H1 (cell line): ENCODE measurements at regions not wholly inside any gene's neighbourhood (a gene's known extent, or its start where the extent isn't known, plus 50 kb on each side); places are given as distances from the start of the nearest gene placed in this dataset.

Source experiments
- CTCF ChIA-PET: fragments of 300-600 bp; sonication (Branson Sonifier 250); formaldehyde crosslinking; loops from one replicate; lab custom pipeline; 2021; ENCODE audit not compliant: partially characterized antibody; lab: Charles Lee
- POLR2A ChIA-PET: fragments of 300-600 bp; sonication (Branson Sonifier 250); formaldehyde crosslinking; loops from one replicate; lab custom pipeline; 2021; ENCODE audit warnings: inconsistent platforms; ENCODE audit not compliant: partially characterized antibody; lab: Charles Lee
- DNase-seq, 2 experiments: peaks; one replicate each; pipeline versions ENCODE4 v3.0.0 to v3.0.0-alpha.2; 2010 to 2022; ENCODE audit warnings: low spot score in 2 of 2, low read depth in 1 of 2, mixed read lengths in 1 of 2
- FAIRE-seq: peaks from 2 replicates; lab custom pipeline; 2011; peaks lifted over from hg19 to GRCh38; lab: Jason Lieb, UNC
- H2AFZ ChIP-seq: 2 replicates; pipeline ENCODE4 v1.8.1; 2012; ENCODE audit warnings: low read length, inconsistent platforms
- H2AK5ac ChIP-seq: 2 replicates; pipeline ENCODE4 v1.6.1; 2013; ENCODE audit warnings: low read depth, low read length
- H2BK120ac ChIP-seq: replicated peaks from 2 replicates; pipeline ENCODE3; 2013; ENCODE audit warnings: low read depth, low read length, inconsistent platforms
- H2BK12ac ChIP-seq: 2 replicates; pipeline ENCODE4 v1.6.1; 2013; ENCODE audit warnings: low read depth, low read length
- H2BK15ac ChIP-seq: 2 replicates; pipeline ENCODE4 v1.6.1; 2013; ENCODE audit warnings: low read length
- H2BK20ac ChIP-seq: 2 replicates; pipeline ENCODE4 v1.6.1; 2013; ENCODE audit warnings: low read length
- H2BK5ac ChIP-seq: 2 replicates; pipeline ENCODE4 v1.6.1; 2013; ENCODE audit warnings: low read depth, low read length
- H3K14ac ChIP-seq: 2 replicates; pipeline ENCODE4 v1.6.1; 2013; ENCODE audit warnings: inconsistent platforms; ENCODE audit not compliant: insufficient read length
- H3K18ac ChIP-seq: 2 replicates; pipeline ENCODE4 v1.6.1; 2013; ENCODE audit warnings: low read length; ENCODE audit errors: extremely low read depth
- H3K23ac ChIP-seq: 2 replicates; pipeline ENCODE4 v1.6.1; 2013; ENCODE audit warnings: inconsistent platforms; ENCODE audit not compliant: insufficient read length
- H3K23me2 ChIP-seq: 2 replicates; pipeline ENCODE4 v1.6.1; 2013; ENCODE audit warnings: low read depth, low read length
- H3K27ac ChIP-seq: 2 replicates; pipeline ENCODE4 v1.6.1; 2011; ENCODE audit warnings: low read depth, low read length, inconsistent platforms
- H3K27me3 ChIP-seq, 4 experiments: replicated peaks in 1 of 4; 1 replicate in 1 of 4; 2 replicates in 3 of 4; pipeline versions ENCODE4 v1.6.1 to v1.8.1; 2011 to 2013; ENCODE audit warnings: low read length in 3 of 4, mild to moderate bottlenecking in 3 of 4, inconsistent platforms in 2 of 4, mixed read lengths in 2 of 4, moderate library complexity in 1 of 4; ENCODE audit not compliant: control insufficient read depth in 3 of 4, insufficient read depth in 3 of 4; ENCODE audit errors: extremely low read depth in 1 of 4
- H3K36me3 ChIP-seq, 4 experiments: 2 replicates each; pipeline versions ENCODE4 v1.6.1 to v1.8.1; 2011 to 2013; ENCODE audit warnings: mild to moderate bottlenecking in 4 of 4, low read length in 3 of 4, moderate library complexity in 2 of 4, control low read depth in 1 of 4, inconsistent platforms in 1 of 4; ENCODE audit not compliant: insufficient read depth in 4 of 4, control insufficient read depth in 2 of 4
- H3K4ac ChIP-seq: replicated peaks from 2 replicates; pipeline ENCODE3; 2013; ENCODE audit warnings: low read length, low read depth, mixed read lengths, inconsistent platforms; ENCODE audit not compliant: insufficient read length
- H3K4me1 ChIP-seq, 4 experiments: replicated peaks in 1 of 4; 1 replicate in 1 of 4; 2 replicates in 3 of 4; pipeline versions ENCODE4 v1.6.1 to v1.8.1; 2011 to 2013; ENCODE audit warnings: low read length in 3 of 4, inconsistent platforms in 2 of 4, mixed read lengths in 1 of 4; ENCODE audit not compliant: insufficient read depth in 4 of 4, control insufficient read depth in 3 of 4
- H3K4me2 ChIP-seq, 2 experiments: 2 replicates each; pipeline versions ENCODE4 v1.6.1 to v1.8.1; 2011 to 2013; ENCODE audit warnings: low read depth in 2 of 2, low read length in 2 of 2, control low read depth in 1 of 2, inconsistent platforms in 1 of 2, mild to moderate bottlenecking in 1 of 2; ENCODE audit not compliant: insufficient read depth in 1 of 2
- H3K4me3 ChIP-seq, 4 experiments: fragments of 200-600, 300-600 bp in 1 of 4; sonication (generic), shearing (Covaris generic), sonication (Bioruptor Twin) in 1 of 4; 2 replicates each; pipeline versions ENCODE4 v1.5.1 to v1.8.1; 2011 to 2016; ENCODE audit warnings: low read length in 4 of 4, low read depth in 3 of 4, control low read depth in 2 of 4, inconsistent platforms in 2 of 4, mild to moderate bottlenecking in 2 of 4, mixed read lengths in 1 of 4, moderate library complexity in 1 of 4; ENCODE audit not compliant: insufficient read depth in 2 of 4; ENCODE audit errors: extremely low read depth in 1 of 4
- H3K56ac ChIP-seq: replicated peaks from 2 replicates; pipeline ENCODE3; 2013; ENCODE audit warnings: low read depth, mild to moderate bottlenecking, mixed read lengths, low read length, inconsistent platforms; ENCODE audit not compliant: insufficient read length
- H3K79me1 ChIP-seq: 2 replicates; pipeline ENCODE4 v1.6.1; 2013; ENCODE audit warnings: low read depth, low read length, control low read depth
- H3K79me2 ChIP-seq, 2 experiments: 2 replicates each; pipeline versions ENCODE4 v1.6.1 to v1.8.1; 2012 to 2013; ENCODE audit warnings: low read length in 2 of 2, mild to moderate bottlenecking in 2 of 2, inconsistent platforms in 1 of 2; ENCODE audit not compliant: insufficient read depth in 2 of 2, control insufficient read depth in 1 of 2
- H3K9ac ChIP-seq, 4 experiments: replicated peaks in 1 of 4; 1 replicate in 1 of 4; 2 replicates in 3 of 4; pipeline versions ENCODE4 v1.6.1 to v1.8.1; 2011 to 2013; ENCODE audit warnings: low read depth in 3 of 4, low read length in 3 of 4, control low read depth in 2 of 4, mild to moderate bottlenecking in 2 of 4, moderate library complexity in 2 of 4, inconsistent platforms in 1 of 4; ENCODE audit errors: extremely low read depth in 1 of 4
- H3K9me3 ChIP-seq, 2 experiments: 2 replicates each; pipeline versions ENCODE4 v1.6.1 to v1.8.1; 2012 to 2013; ENCODE audit warnings: mild to moderate bottlenecking in 2 of 2, moderate library complexity in 2 of 2, control low read depth in 1 of 2, inconsistent platforms in 1 of 2, low read depth in 1 of 2, low read length in 1 of 2, mixed read lengths in 1 of 2; ENCODE audit not compliant: insufficient read depth in 2 of 2
- H4K20me1 ChIP-seq, 2 experiments: replicated peaks in 1 of 2; 2 replicates each; pipeline versions ENCODE3 to v1.8.1; 2011 to 2013; ENCODE audit warnings: inconsistent platforms in 2 of 2, low read length in 2 of 2, mild to moderate bottlenecking in 1 of 2; ENCODE audit not compliant: insufficient read depth in 2 of 2, control insufficient read depth in 1 of 2
- H4K5ac ChIP-seq: 2 replicates; pipeline ENCODE4 v1.6.1; 2013; ENCODE audit warnings: low read length, low read depth, mixed read lengths, inconsistent platforms; ENCODE audit not compliant: insufficient read length
- H4K8ac ChIP-seq: 2 replicates; pipeline ENCODE4 v1.8.0; 2013; ENCODE audit warnings: mild to moderate bottlenecking, moderate library complexity, low read length, inconsistent platforms; ENCODE audit not compliant: insufficient read depth; ENCODE audit errors: extremely low read depth
- H4K91ac ChIP-seq: replicated peaks from 2 replicates; pipeline ENCODE3; 2013; ENCODE audit warnings: low read length, mixed read lengths, inconsistent platforms; ENCODE audit not compliant: insufficient read length
- CBX5 ChIP-seq: fragments of 300-800, 300-1000 bp; sonication (generic); IDR thresholded peaks from 2 replicates; pipeline ENCODE4 v1.7.1; 2016; ENCODE audit warnings: antibody characterized with exemption, low read length, low read depth
- NRF1 ChIP-seq: IDR thresholded peaks from 2 replicates; pipeline ENCODE4 v1.6.1; 2011; ENCODE audit warnings: mild to moderate bottlenecking, low read depth, low read length, improper control_type of control experiment
- RAD21 ChIP-seq, 2 experiments: IDR thresholded peaks in 1 of 2; conservative IDR thresholded peaks in 1 of 2; 2 replicates each; pipeline ENCODE4 v1.6.1; 2011; ENCODE audit warnings: low read depth in 2 of 2, low read length in 2 of 2, improper control_type of control experiment in 1 of 2, inconsistent platforms in 1 of 2, mild to moderate bottlenecking in 1 of 2, moderate library complexity in 1 of 2
- TBP ChIP-seq: IDR thresholded peaks from 2 replicates; pipeline ENCODE4 v1.6.1; 2011; ENCODE audit warnings: low read depth, low read length, improper control_type of control experiment
- WGBS, 2 experiments: shearing (Covaris generic) in 1 of 2; methylation state at CpG; one replicate each; pipeline versions ENCODE4 v1.1.6 to v1.1.7; 2013 to 2015; ENCODE audit warnings: low lambda C conversion rate in 2 of 2, mixed read lengths in 2 of 2, inconsistent platforms in 1 of 2, low coverage in 1 of 2, missing lambda C conversion rate in 1 of 2; ENCODE audit not compliant: insufficient replicate concordance in 2 of 2, insufficient coverage in 1 of 2, insufficient read length in 1 of 2; ENCODE audit errors: extremely low coverage in 1 of 2, missing lambda C conversion rate in 1 of 2; 5-methylcytosine and 5-hydroxymethylcytosine counted together

- H4K91ac ChIP-seq: no peak overlapping the region
- no peaks in the 10 kb centered on the region for H4K20me1 ChIP-seq
- no peaks in the 10 kb centered on the region for H3K79me1 ChIP-seq
- no peak overlapping the region for H3K18ac ChIP-seq
- no peak overlapping the region for H2BK15ac ChIP-seq
- POLR2A ChIA-PET: no interaction called here
- H3K4me3 ChIP-seq: no peak overlapping the region
- no peak overlapping the region for H2BK12ac ChIP-seq
- H2BK120ac ChIP-seq: no peak overlapping the region
- H3K4me1 ChIP-seq: peaks cover 0 to 8% (median 1%) of the 10 kb centered on the region in 4 experiments; a peak in 1 of 7 replicates
- CTCF ChIA-PET: interaction anchor here (0.7 to 0.8 kb wide), 3 partner anchors 12 to 668 kb away, joined by 3 read pairs; no protein-coding TSS in a partner anchor
- no peaks in the 10 kb centered on the region for H3K23me2 ChIP-seq
- no peak overlapping the region for H3K4ac ChIP-seq
- H3K36me3 ChIP-seq: no peaks in the 10 kb centered on the region
- no peak overlapping the region for H2BK20ac ChIP-seq
- H3K14ac ChIP-seq: no peak overlapping the region
- H3K56ac ChIP-seq: no peak overlapping the region
- WGBS, 2 experiments: 92% methylated on average over 2 of the region's 2 CpGs; no CpG with 5 or more reads in 1 of the 2 experiments
- H3K4me2 ChIP-seq: no peak overlapping the region
- DNase-seq (no peak), FAIRE-seq (no peak)
- no peak overlapping the region for H2AK5ac ChIP-seq
- H3K27ac ChIP-seq: no peak overlapping the region
- no peak overlapping the region for H2AFZ ChIP-seq
- H3K27me3 ChIP-seq: no peaks in the 10 kb centered on the region
- no peaks in the 10 kb centered on the region for H3K9me3 ChIP-seq
- H3K9ac ChIP-seq: no peak overlapping the region
- no peak overlapping the region for H3K23ac ChIP-seq
- no peak overlapping the region for H4K8ac ChIP-seq
- no peak overlapping the region for H4K5ac ChIP-seq
- no peak overlapping the region for H2BK5ac ChIP-seq
- H3K79me2 ChIP-seq: no peaks in the 10 kb centered on the region
- TF ChIP-seq RAD21 (IDR thresholded peaks at IDR 0.05 in 1 of 2, conservative IDR thresholded peaks at IDR 0.05 in 1 of 2; ENCODE audit: low read depth in 2 of 2, low read length in 2 of 2) (no peak), CBX5 (no peak), TBP (no peak), NRF1 (no peak)
Measured at GRCh38 chr2:145198555-145198954, 678.6 kb upstream of the ZEB2 start.
